ENCODE measurements at regions not wholly inside any gene's neighbourhood (a gene's known extent, or its start where the extent isn't known, plus 50 kb on each side); places are given as distances from the start of the nearest gene placed in this dataset.

- TF ChIP-seq EZH2phosphoT487 (conservative IDR thresholded peaks at IDR 0.05; ENCODE audit: low read length) (no peak), CTCF (IDR thresholded peaks at IDR 0.05; ENCODE audit: insufficient read depth, low read length, poor library complexity, severe bottlenecking) (no peak)
Observed at GRCh38 chr3:148435534-148435933, 262.2 kb upstream of the AGTR1 start.
